A549 (cell line): ENCODE measurements at regions not wholly inside any gene's neighbourhood (a gene's known extent, or its start where the extent isn't known, plus 50 kb on each side); places are given as distances from the start of the nearest gene placed in this dataset.

Source experiments
- CTCF ChIP-seq: fragments of >200 bp; sonication (Bioruptor Twin); formaldehyde crosslinking; IDR thresholded peaks from 3 replicates; pipeline ENCODE4 v1.5.1; 2016
- EP300 ChIP-seq, 2 experiments: fragments of >200 bp; sonication (Bioruptor Twin); formaldehyde crosslinking; IDR thresholded peaks; 2 replicates in 1 of 2; 3 replicates in 1 of 2; pipeline ENCODE4 v1.6.1; 2016 to 2017
- JUNB ChIP-seq: fragments of >200 bp; sonication (Bioruptor Twin); formaldehyde crosslinking; IDR thresholded peaks from 2 replicates; pipeline ENCODE4 v1.6.1; 2016

- no peak for TF ChIP-seq EP300 (IDR thresholded peaks at IDR 0.05)
- TF ChIP-seq CTCF: no peak
- no peak for TF ChIP-seq JUNB
Measured at GRCh38 chr9:7490317-7491108, 309.1 kb downstream of the DMAC1 start.
